ENCODE measurements at regions not wholly inside any gene's neighbourhood (a gene's known extent, or its start where the extent isn't known, plus 50 kb on each side); places are given as distances from the start of the nearest gene placed in this dataset.

DNA sequence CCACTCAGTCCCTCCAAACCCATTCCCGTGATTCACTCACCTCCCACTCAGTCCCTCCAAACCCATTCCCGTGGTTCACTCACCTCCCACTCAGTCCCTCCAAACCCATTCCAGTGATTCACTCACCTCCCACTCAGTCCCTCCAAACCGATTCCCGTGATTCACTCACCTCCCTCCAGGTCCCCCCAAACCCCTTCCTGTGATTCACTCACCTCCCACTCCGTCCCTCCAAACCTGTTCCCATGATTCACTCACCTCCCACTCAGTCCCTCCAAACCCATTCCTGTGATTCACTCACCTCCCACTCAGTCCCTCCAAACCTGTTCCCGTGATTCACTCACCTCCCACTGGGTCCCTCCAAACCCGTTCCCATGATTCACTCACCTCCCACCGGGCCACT lies 639.6 kb downstream of the BRD1 start:
- DNase-seq (ENCODE audit: low spot score): no peak
- no peak for FAIRE-seq

DNA sequence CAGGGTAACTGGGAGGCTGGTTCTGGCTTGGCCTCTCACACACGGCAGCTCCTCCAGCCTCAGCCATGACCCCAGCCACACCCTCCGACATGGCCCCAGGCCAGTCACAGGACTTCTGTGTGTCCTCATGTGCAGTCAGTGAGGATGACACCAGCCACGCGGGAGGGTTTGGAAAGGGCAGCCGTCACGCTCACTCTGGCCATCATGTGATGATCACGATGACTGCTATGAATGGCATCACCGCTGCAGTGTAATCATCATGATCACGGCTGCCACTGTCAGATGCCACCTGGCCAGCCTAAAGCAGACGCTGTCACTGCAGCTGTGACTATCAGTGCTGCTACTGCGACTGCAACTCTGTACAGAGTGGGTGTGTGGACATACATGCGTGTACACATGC lies 640.9 kb downstream of the BRD1 start:
- no peak for DNase-seq (ENCODE audit: low spot score)
- no peak for FAIRE-seq

DNA sequence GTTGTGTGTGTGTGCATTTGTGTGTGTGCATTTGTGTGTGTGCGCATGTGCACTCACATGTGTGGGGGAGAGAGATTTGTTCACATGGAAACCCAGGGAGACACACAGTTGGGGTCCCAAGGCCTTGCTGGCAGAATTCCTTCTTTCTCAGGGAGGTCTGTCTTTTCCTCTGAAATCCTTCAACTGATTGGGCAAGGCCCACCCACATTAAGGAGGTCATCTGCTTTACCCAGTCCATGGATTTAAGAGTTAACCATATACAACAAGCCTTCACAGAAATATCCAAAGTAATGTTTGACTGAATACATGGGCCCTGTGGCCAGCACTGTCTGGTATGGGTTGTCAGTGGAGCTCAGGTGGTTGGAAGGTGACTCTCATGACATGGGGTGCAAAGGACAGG lies 641.4 kb downstream of the BRD1 start:
- FAIRE-seq (no peak), DNase-seq (ENCODE audit: low spot score) (no peak)

DNA sequence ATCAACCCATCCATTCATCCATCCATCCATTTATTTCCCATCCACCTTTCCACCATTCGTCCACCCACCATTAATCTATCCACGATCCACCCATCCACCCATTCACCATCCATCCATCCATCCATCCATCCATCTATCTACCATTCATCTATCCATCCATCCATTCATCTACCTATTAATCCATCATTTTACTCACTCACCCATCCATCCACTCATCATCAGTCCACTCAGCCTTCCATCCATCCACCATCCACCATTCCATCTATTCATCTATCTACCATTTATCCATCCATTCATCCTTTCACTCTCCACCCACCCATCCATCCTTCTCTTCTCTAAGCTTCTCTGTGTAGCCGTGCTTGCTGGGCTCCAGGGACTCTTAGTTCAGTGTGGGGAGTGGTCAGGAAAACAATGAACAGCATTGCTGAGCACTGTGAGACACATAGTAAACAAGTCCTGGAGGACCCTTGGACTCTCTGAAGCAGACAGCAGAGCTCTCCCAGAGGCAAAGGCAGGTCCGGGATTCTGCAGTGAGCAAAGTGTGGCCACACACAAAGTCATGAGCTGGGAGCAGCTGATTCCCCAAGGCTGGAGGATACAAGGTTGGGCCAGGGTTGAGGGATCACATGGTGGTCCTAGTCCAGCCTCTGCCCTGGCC lies 642.2 kb downstream of the BRD1 start:
- no peak for DNase-seq (ENCODE audit: low spot score)
- FAIRE-seq: peak; percentile 75

DNA sequence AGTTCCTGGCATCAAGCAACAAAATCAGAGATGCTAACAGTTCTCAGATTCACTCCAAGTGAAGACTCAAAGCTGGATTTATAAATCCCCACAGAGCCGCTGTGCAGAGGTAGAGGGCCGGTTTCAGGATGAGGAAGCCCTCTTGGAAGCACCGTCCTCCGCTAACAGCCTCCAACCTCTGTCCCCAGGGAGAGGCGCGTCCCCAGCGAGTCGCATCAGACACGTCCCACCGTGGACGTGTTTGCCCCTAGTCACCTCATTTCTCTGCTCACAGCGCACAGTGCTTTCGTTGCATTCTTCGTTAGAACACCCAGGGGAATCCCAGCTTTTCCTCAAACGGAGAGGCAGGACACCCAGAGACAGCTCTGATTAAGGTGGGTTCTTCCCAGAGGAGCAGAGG lies 642.9 kb downstream of the BRD1 start:
- FAIRE-seq (no peak), DNase-seq (ENCODE audit: low spot score) (no peak)

DNA sequence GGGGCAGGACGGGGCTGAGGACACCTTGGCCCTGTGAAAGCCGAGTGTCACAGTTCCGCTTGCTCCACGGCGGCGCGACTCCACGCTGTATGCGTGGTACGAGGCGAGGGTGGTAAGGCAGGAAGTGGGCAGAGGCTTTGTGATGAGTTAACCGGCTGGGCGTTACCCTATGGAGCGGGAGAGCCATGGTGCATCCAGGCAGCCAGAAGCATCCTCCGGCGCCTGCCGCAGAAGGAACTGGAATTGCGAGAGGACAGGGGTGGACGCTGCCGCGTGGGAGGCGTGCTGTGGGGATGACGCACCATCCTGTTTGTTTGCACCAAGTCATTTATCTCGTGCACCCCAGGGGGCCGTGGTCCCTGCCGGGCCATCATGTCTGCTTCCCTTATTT lies 643.9 kb downstream of the BRD1 start:
- FAIRE-seq: peak; percentile 73

DNA sequence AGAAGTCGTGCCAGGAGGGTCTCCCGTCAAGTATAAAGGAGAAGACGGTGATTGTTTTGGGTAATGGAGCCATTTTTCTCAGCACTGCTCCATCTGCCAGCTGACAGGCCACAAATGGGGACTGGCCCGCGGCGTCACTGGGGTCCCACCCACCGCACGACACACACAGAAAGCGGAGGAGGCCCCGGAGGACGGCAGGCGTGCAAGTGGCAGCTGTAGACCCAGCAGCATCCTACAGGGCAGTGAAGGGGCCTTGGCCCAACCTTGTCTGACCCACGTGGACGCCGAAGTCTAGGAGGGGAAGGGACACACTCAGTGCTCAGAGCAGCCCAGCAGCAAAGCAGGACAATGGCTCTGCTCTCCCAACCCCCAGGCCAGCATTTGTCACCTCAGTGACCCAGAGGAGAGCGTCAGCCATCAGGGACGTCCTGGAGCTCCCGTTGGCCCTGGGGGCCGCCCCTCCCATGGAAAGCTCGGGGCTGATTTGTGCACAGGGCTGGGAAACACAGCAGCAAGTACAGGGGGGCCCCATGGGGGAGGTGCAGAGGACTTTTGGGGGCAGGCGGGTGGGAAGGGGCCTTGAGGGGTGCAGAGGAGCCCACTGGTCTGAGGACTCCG lies 644.4 kb downstream of the BRD1 start:
- no peak for FAIRE-seq

More for the DNA sequence above, 643.9 kb downstream of the BRD1 start:
- peak; percentile 48 for DNase-seq (ENCODE audit: low spot score)

DNA sequence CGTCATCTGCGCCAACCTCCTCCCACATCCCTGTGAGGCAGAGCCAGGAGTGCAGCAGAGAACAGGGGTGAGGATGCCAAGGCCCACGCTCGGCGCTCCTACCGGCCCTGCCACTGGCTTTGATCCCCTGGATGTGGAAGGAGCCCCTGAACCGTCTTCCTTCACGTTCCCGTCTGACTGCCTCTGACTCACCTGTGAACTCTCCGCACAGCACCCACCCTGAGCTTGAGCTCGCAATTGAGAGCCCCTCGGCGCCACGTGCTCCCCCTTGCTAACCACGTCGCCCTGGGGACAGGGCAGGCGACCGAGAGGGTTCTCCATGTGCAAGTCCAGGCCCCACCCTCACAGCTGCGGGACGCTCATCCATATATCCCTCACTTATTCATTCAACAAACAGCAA lies 645.3 kb downstream of the BRD1 start:
- FAIRE-seq (no peak), DNase-seq (ENCODE audit: low spot score) (no peak)

More for the DNA sequence above, 644.4 kb downstream of the BRD1 start:
- no peak for DNase-seq (ENCODE audit: low spot score)

DNA sequence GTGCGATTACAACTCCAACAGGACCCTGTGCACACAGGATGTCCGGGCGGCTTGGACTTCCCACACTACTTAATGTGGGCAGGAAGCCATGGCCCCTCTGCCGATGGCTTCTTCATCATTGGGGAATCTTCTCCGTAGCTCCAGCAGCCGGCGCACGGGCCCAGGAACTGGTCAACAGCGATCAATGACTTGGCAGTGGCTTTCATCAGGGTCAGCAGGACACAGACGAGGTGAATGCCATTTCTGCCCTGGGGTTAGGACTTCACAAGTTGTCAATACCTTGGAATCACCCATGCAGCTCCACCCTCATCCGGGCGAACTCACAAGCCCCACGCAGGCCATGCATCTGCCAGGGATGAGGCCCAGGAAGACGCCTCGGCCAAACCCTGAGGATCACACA lies 645.7 kb downstream of the BRD1 start:
- DNase-seq (ENCODE audit: low spot score) (no peak), FAIRE-seq (no peak)

DNA sequence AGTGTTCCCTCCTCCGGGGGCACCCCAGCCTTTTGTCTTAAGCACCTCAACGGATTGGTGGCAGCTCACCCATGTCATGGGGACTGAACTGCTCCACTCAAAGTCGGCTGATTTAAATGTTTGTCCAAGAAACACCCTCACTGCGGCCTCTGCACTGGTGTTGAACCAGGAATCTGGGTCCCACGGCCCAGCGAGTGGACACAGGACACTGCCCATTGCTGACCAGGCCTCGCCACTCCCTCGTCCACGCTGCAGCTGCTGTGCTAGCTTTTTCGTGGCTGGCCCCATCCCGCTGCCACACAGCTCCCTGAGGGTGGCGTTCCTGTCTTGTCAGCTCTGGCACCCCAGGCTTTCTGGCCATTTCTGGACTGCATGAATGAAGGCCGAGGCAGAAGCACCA lies 646.2 kb downstream of the BRD1 start:
- FAIRE-seq (no peak), DNase-seq (ENCODE audit: low spot score) (no peak)

DNA sequence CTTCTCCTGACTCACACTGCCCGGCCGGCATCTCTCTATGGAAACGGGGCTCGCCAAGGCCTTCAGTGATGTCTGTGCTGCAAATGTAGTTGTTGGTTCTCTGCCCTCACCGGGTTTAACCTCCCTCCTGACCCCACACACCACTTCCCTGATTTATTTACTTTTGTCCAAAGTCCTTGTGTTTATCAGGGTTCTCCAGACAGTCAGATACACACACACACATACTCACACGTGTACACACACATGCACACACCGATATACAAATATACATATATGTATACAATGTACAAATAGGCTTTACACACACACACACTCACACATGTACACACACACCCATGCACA lies 647.0 kb downstream of the BRD1 start:
- DNase-seq (ENCODE audit: low spot score) (no peak), FAIRE-seq (no peak)

DNA sequence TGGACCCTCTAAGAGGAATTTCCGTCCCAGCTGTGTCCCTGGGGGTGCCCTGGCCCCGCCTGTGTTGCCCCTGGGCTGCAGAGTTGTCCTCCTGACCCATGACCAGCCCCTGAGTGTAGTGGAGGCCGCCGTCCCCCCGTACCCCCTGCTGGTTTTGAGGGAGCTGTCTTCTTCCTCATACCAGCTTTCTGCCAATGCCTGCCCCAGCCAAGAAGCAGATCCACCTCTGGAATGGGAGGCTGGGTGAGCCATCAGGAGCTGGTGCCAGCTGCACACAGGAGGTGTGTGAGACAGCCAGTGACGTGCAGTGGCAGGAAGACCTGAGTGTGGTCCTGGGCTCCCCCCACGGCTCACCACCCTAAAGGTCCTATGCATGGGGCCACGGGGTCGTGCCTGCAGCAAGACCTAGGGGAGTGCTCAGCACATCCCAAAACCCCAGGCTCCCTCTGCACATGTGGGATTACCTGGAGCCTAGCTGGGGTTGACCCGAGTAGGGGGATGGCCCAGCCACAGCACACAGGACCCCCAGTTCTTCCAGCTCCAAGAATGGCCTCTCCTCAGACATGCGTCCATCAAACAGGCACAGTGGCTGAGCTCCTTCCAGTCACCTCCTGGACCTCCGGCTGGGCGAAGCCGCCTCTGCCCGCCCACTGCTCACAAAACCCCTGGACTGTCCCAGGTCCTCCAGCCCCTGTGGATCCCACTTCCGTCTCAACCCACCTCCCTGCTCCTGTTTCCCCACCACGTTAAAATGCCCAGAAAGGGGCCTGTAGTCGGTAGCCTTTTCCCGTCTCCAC lies 647.6 kb downstream of the BRD1 start:
- DNase-seq (ENCODE audit: low spot score) (no peak), FAIRE-seq (no peak)

DNA sequence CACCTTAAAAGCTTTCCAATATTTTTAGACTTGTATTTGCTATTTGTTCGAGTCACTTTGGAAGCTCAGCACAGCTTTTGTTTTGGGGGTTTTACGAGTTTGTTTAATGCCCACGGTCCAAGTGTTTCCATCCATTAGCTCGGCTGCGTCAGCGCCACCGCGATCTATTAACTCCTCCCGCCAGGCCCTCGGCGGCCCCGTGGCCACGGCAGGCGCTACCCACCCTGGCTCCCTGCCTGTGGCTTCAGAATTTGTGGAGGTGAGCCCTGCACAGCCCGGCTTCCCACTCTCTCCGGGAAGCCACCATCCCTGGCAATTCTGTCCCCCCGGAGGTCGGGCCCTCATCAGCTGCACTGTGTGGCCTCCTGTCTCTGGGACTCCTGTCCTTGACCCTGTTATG lies 648.5 kb downstream of the BRD1 start:
- no peak for FAIRE-seq

DNA sequence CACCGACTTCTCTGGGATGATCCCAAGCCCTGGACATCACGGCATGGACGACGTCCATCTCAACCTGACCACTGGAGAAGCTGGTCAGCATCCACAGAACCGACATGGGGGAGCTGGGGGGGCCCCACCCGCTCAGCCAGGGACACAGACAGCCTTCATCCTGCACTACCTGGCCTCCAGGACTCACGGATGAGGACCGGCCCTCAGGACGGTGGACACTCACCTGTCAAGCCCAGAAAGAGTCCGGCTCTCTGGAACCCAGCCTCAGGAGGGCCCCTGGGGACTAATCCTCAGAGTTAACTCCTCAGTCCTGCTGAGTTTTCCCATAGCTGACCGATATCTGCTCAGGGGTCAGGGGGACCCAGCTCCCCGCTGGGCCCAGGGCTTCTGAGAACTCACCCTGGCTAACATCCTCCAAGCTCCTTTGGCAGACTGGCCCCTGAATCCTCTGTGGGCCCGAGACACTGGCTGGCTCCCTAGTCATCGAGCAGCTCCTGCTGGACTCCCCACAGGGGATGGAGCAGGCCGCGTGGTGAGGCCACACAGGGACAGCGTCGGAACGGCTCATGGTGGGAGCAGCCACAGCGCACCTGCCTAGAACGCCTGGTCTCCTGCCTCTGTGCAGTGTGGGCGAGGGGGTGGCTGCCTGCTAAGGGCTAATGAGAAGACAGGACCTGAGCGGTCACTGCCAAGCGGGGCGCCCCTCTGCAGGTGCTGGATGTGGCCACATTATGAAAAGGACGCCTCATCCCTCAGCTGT lies 649.2 kb downstream of the BRD1 start:
- FAIRE-seq: no peak
- DNase-seq (ENCODE audit: low spot score): no peak

More for the DNA sequence above, 648.5 kb downstream of the BRD1 start:
- no peak for DNase-seq (ENCODE audit: low spot score)

DNA sequence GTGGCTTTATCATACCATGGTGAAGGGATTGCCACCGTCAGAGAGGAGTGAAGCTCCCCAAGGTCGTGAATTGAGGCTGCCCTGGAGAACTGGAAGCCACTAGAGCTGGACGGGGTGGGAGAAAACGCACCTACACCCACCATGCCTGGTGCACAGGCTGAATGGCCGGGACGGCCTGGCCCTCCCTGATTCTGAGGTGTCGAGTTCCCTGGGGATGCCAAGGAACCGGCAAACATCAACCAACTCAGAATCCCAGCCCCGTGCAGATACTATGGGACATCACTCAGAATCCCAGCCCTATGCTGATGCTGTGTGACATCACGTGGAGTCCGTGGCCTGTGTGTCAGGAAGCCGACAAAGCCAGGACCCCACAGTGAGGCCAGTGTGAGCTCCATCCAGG lies 650.0 kb downstream of the BRD1 start:
- FAIRE-seq: no peak
- no peak for DNase-seq (ENCODE audit: low spot score)

DNA sequence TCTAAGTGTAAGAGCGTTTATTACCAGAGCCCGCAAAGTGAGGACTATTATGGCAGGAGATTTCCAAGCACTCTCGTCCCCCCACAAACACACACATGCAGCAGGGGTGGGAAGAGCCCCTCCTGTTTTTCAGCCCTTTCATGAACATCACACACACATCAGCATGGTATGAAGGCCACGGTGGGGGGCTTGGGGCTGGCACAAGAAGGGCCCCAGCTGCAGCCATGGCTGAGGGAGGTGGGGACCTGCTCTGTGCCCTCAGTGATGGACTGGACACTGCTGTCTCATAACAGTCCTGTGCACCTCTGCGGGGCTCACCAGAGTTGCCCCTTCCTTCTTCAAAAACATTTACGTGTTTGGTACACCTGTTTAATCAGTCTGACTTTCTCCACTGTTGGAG lies 650.7 kb downstream of the BRD1 start:
- DNase-seq (ENCODE audit: low spot score) (no peak), FAIRE-seq (no peak)

DNA sequence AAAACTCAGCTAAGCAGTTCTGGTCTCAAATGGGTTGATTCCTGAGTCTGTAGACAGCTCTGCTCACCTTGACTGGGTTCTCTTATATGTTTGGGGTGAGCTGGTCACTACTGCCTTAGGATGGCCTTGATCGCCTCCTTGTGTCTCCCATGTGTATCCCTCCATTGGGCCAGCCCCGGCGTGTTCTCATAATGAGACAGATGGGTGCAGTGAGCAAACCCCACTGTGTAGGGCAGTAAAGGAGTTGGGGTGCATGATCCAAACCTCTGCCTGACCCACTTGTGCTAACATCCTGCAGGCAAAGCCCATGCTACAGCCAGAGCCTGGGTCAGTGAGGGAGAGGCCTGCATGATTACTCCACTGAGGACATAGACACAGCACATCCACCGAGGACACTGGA lies 657.6 kb downstream of the BRD1 start:
- peak; percentile 13 for FAIRE-seq

DNA sequence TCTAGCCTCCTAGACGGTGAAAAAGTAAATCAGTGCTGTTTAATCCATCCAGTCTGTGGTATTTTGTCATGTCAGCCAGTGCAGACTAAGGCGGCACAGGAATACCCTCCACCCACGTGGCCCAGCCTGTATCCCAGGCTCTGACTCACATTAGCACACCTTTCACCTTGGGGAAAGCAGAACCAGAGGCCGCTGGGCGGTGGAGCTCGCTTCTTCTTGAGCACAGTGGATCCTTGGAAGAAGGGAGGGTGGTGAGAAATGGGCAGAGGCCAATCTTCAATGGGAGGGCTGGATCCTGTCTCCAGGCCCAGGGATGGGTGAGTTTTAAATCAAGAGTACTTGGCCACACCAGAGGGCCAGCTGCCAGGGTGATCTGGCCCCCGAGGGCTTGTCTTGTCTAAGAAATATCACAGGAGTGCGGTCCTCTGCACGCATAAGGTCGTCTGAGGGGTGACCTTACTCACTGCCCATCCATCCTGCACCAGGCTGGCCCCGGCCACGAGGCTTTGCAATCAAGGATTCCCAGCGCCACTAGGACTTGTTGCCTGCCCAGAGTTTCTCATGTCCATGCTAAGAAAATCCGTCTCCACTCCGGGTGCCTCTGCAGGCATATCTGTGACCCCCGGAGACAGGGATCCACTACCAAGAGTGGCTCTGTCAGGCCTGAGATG lies 658.5 kb downstream of the BRD1 start:
- FAIRE-seq (no peak), DNase-seq (ENCODE audit: low spot score) (no peak)

More for the DNA sequence above, 657.6 kb downstream of the BRD1 start:
- DNase-seq (ENCODE audit: low spot score): no peak

DNA sequence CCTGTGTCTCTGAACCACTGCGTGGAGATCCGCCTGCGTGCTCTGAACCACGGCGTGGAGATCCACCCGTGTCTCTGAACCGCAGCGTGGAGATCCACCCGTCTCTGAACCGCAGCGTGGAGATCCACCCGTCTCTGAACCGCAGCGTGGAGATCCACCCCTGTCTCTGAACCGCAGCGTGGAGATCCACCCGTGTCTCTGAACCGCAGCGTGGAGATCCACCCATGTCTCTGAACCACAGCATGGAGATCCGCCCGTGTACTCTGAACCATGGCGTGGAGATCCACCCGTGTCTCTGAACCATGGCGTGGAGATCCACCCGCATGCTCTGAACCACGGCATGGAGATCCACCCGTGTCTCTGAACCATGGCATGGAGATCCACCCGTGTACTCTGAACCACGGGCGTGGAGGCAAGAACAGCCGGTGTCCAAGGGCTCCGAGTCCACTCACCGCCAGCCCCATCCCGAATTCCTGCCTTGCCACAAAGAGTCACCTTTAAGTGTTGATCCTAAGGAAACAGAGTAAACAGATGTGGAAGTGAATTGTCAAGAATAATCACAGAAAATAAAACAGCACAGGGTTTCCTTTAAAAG lies 659.4 kb downstream of the BRD1 start:
- no peak for DNase-seq (ENCODE audit: low spot score)
- peak; percentile 23 for FAIRE-seq

DNA sequence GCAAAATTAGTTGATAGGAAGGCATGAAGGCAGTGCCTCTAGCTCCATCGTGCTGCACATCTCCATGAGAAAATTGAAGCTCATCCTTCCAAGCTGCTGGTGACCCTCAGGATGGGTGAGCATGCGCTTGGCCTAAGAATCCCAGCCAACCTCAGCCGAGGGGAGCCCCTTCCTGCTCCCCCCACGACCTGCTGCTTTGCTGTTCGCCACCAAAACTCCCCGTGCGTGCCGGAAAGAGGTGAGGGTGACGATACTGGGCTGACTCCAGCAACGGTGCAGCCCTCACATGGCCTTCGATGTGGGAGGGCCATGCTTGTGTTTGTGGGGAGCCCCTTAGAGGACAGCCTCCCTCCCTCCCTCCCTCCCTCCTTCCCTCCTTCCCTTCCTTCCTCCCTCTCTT lies 660.9 kb downstream of the BRD1 start:
- DNase-seq (ENCODE audit: low spot score) (no peak), FAIRE-seq (no peak)

DNA sequence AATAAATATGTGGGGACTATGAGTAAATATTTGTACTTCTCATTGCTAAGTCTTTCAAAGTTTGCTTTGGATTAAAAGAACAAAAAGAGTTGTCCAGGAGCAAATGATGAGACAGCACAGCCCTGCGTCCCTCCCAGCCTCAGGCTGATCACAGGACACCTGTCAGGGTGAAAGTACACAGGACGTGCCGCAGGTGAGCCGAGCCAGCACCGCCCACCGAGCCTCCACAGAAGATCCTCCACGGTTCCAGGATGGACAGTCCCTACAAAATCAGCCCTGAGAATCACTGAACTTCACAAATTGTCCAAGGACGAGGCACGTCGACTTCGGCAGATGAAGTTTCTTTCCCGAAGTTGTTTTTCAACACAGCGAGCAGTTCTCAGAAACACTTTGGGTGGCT lies 661.5 kb downstream of the BRD1 start:
- no peak for DNase-seq (ENCODE audit: low spot score)
- no peak for FAIRE-seq
